Neuronal stem cell (in vitro differentiated cells): ENCODE measurements at regions not wholly inside any gene's neighbourhood (a gene's known extent, or its start where the extent isn't known, plus 50 kb on each side); places are given as distances from the start of the nearest gene placed in this dataset.
"Not testable (repeated sequence)": the region's sequence is repeated elsewhere in the genome, so short reads cannot be mapped to it uniquely, and the experiment has no call there.

Experiments
- DNase-seq: peaks from one replicate; pipeline ENCODE4 v3.0.0-alpha.2; 2013; ENCODE audit warnings: low spot score
- H2AFZ ChIP-seq: one replicate; pipeline ENCODE4 v1.6.1; 2013; ENCODE audit warnings: mild to moderate bottlenecking, low read length, inconsistent platforms
- H2AK5ac ChIP-seq: 2 replicates; pipeline ENCODE4 v1.6.1; 2013; ENCODE audit warnings: low read depth, mild to moderate bottlenecking, inconsistent platforms, low read length, moderate library complexity, mixed read lengths
- H2BK120ac ChIP-seq: 2 replicates; pipeline ENCODE4 v1.6.1; 2013; ENCODE audit warnings: low read depth, mild to moderate bottlenecking, inconsistent platforms, low read length, moderate library complexity, mixed read lengths
- H2BK12ac ChIP-seq: one replicate; pipeline ENCODE4 v1.6.1; 2013; ENCODE audit warnings: low read length, inconsistent platforms
- H2BK15ac ChIP-seq: 2 replicates; pipeline ENCODE4 v1.6.1; 2013; ENCODE audit warnings: mild to moderate bottlenecking, low read length, inconsistent platforms, mixed read lengths
- H2BK5ac ChIP-seq: one replicate; pipeline ENCODE4 v1.6.1; 2013; ENCODE audit warnings: inconsistent platforms, mild to moderate bottlenecking, low read length, moderate library complexity
- H3K14ac ChIP-seq: one replicate; pipeline ENCODE4 v1.6.1; 2013; ENCODE audit warnings: low read length, inconsistent platforms
- H3K18ac ChIP-seq: 2 replicates; pipeline ENCODE4 v1.6.1; 2013; ENCODE audit warnings: low read length, inconsistent platforms
- H3K23ac ChIP-seq: 2 replicates; pipeline ENCODE4 v1.6.1; 2013; ENCODE audit warnings: low read depth, mild to moderate bottlenecking, mixed read lengths, low read length, inconsistent platforms; ENCODE audit not compliant: poor library complexity
- H3K27ac ChIP-seq: replicated peaks from 3 replicates; pipeline ENCODE4 v1.5.1; 2013; ENCODE audit warnings: low read length, inconsistent platforms
- H3K27me3 ChIP-seq, 3 experiments: 2 replicates each; pipeline ENCODE4 v1.6.1; 2013; ENCODE audit warnings: low read length in 3 of 3, mild to moderate bottlenecking in 2 of 3, inconsistent platforms in 1 of 3, low read depth in 1 of 3, mixed read lengths in 1 of 3, moderate library complexity in 1 of 3; ENCODE audit not compliant: control insufficient read depth in 3 of 3, insufficient read depth in 3 of 3
- H3K36me3 ChIP-seq, 2 donors: replicated peaks in 1 of 2; 2 replicates each; pipeline ENCODE4 v1.6.1; 2013; ENCODE audit warnings: low read length in 2 of 2; ENCODE audit not compliant: control insufficient read depth in 2 of 2, insufficient read depth in 2 of 2
- H3K4ac ChIP-seq: 2 replicates; pipeline ENCODE4 v1.6.1; 2013; ENCODE audit warnings: inconsistent platforms, mild to moderate bottlenecking, low read length, moderate library complexity
- H3K4me1 ChIP-seq, 2 donors: 1 replicate in 1 of 2; 2 replicates in 1 of 2; pipeline ENCODE4 v1.6.1; 2013; ENCODE audit warnings: low read length in 2 of 2, low read depth in 1 of 2; ENCODE audit not compliant: control insufficient read depth in 2 of 2, insufficient read depth in 1 of 2
- H3K4me2 ChIP-seq: one replicate; pipeline ENCODE4 v1.6.1; 2013; ENCODE audit warnings: mild to moderate bottlenecking, low read length, inconsistent platforms; ENCODE audit not compliant: insufficient read depth, poor library complexity, severe bottlenecking
- H3K4me3 ChIP-seq, 2 donors: 2 replicates each; pipeline ENCODE4 v1.5.1; 2013; ENCODE audit warnings: low read length in 2 of 2, mild to moderate bottlenecking in 2 of 2, inconsistent platforms in 1 of 2, moderate library complexity in 1 of 2
- H3K79me1 ChIP-seq: one replicate; pipeline ENCODE4 v1.6.1; 2013; ENCODE audit warnings: low read depth, mild to moderate bottlenecking, inconsistent platforms, low read length, moderate library complexity
- H3K9ac ChIP-seq: one replicate; pipeline ENCODE4 v1.6.1; 2013; ENCODE audit warnings: mild to moderate bottlenecking, low read depth, low read length, inconsistent platforms; ENCODE audit not compliant: poor library complexity
- H3K9me3 ChIP-seq, 2 donors: replicated peaks in 1 of 2; 2 replicates each; pipeline versions ENCODE3 to v1.6.1; 2013; ENCODE audit warnings: low read length in 2 of 2, mild to moderate bottlenecking in 2 of 2, inconsistent platforms in 1 of 2, low read depth in 1 of 2, mixed read lengths in 1 of 2, moderate library complexity in 1 of 2; ENCODE audit not compliant: control insufficient read depth in 2 of 2, insufficient read depth in 1 of 2
- H4K8ac ChIP-seq: one replicate; pipeline ENCODE4 v1.6.1; 2013; ENCODE audit warnings: low read depth, mild to moderate bottlenecking, inconsistent platforms, low read length, moderate library complexity
- H4K91ac ChIP-seq: one replicate; pipeline ENCODE4 v1.6.1; 2013; ENCODE audit warnings: low read length, low read depth, mild to moderate bottlenecking, inconsistent platforms; ENCODE audit not compliant: poor library complexity
- WGBS, 2 donors: extraction: QIAGEN DNeasy Blood & Tissue Kit; methylation state at CpG; one replicate each; pipeline ENCODE4 v1.1.7; 2013; ENCODE audit warnings: missing lambda C conversion rate in 2 of 2, mixed read lengths in 1 of 2; ENCODE audit not compliant: insufficient read length in 2 of 2, insufficient replicate concordance in 1 of 2; ENCODE audit errors: extremely low coverage in 2 of 2; 5-methylcytosine and 5-hydroxymethylcytosine counted together

DNA sequence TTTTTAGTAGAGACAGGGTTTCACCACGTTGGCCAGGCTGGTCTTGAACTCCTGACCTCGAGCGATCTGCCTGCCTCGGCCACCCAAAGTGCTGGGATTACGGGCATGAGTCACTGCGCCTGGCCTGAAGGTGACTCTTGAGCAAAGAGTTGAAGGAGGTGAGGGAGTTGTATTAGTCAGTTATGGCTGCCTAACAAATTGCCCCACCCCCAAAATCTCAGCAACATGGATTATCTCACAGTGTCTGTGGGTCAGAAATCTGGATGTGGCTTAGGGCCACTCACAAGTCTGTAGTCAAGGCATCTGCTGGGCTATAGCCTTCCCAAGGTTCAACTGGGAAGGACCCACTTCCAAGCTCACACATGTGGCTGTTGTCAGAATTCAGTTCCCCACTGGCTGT lies 52.8 kb upstream of the ADGRE5 start:
- H3K4me1 ChIP-seq: no peaks in the 10 kb centered on the region
- H3K9me3 ChIP-seq: peaks cover 0 to 3% of the 10 kb centered on the region in 2 donors
- H2BK5ac ChIP-seq: no peak overlapping the region
- no peak overlapping the region for H3K18ac ChIP-seq
- H4K91ac ChIP-seq: no peak overlapping the region
- H3K4ac ChIP-seq: no peak overlapping the region
- H3K27ac ChIP-seq: no peak overlapping the region
- no peak overlapping the region for H2AFZ ChIP-seq
- H3K36me3 ChIP-seq: no peaks in the 10 kb centered on the region
- H3K14ac ChIP-seq: no peak overlapping the region
- H4K8ac ChIP-seq: no peak overlapping the region
- H2BK15ac ChIP-seq: no peak overlapping the region
- H3K4me2 ChIP-seq: no peak overlapping the region
- no peaks in the 10 kb centered on the region for H3K27me3 ChIP-seq
- no peak overlapping the region for H3K9ac ChIP-seq
- H3K23ac ChIP-seq: no peak overlapping the region
- no CpG with 5 or more reads among the region's 6 CpGs for WGBS, 2 donors
- no peak for DNase-seq
- no peak overlapping the region for H2BK120ac ChIP-seq
- no peak overlapping the region for H2AK5ac ChIP-seq
- no peak overlapping the region for H2BK12ac ChIP-seq
- no peaks in the 10 kb centered on the region for H3K79me1 ChIP-seq
- no peak overlapping the region for H3K4me3 ChIP-seq

DNA sequence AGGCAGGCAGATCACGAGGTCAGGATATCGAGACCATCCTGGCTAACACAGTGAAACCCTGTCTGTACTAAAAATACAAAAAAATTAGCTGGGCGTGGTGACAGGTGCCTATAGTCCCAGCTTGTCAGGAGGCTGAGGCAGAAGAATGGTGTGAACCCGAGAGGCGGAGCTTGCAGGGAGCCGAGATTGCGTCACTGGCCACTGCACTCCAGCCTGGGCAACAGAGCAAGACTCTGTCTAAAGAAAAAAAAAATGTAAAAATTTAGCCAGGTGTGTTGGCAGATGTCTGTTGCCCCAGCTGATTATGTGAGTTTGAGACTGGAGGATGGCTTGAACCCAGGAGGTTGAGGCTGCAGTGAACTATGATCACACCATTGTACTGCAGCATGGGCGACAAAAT lies 54.2 kb upstream of the ADGRE5 start:
- not testable (repeated sequence) for H3K23ac ChIP-seq, H4K91ac ChIP-seq, H3K27ac ChIP-seq, H3K4ac ChIP-seq, H3K27me3 ChIP-seq, DNase-seq, H3K4me1 ChIP-seq, H3K18ac ChIP-seq, H3K36me3 ChIP-seq, H2BK120ac ChIP-seq, H2BK12ac ChIP-seq, H2AK5ac ChIP-seq, H4K8ac ChIP-seq, H3K4me3 ChIP-seq, H2AFZ ChIP-seq, H2BK5ac ChIP-seq, H3K14ac ChIP-seq, H2BK15ac ChIP-seq, H3K4me2 ChIP-seq, H3K9me3 ChIP-seq, H3K79me1 ChIP-seq, H3K9ac ChIP-seq
- WGBS, 2 donors: no CpG with 5 or more reads among the region's 8 CpGs

DNA sequence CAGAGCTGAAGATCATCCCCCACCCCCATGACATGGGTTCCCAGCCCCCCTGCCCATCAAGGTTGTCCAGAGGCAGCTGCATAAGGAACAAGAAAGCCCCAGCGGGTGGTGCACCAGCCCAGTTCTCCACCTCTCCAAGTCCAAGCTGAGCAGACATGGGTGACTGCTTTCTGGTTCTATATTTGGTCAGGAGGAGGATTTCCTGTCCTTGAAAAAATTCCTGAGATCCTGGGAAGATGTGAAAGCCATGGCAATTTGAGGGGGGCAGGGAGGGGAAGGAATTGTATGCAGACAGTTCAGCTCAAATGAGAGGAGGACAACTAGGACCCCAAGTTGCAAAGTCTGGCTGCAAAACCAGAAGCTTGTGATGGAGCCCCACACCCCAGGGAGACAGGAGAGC lies 55.4 kb upstream of the ADGRE5 start:
- Histone ChIP-seq H3K9me3 (peaks cover 0 to 3% of the 10 kb centered on the region in 2 donors), H3K18ac (no peak overlapping the region), H3K4me1 (no peaks in the 10 kb centered on the region), H3K4me3 (no peak overlapping the region), H2BK12ac (no peak overlapping the region), H3K27me3 (no peaks in the 10 kb centered on the region), H3K79me1 (no peaks in the 10 kb centered on the region), H3K4me2 (no peak overlapping the region), H2AK5ac (no peak overlapping the region), H4K91ac (no peak overlapping the region), H2BK120ac (no peak overlapping the region), H3K4ac (no peak overlapping the region), H3K23ac (no peak overlapping the region), H3K27ac (no peak overlapping the region), H2BK15ac (no peak overlapping the region), H3K9ac (no peak overlapping the region), H3K36me3 (no peaks in the 10 kb centered on the region), H3K14ac (no peak overlapping the region), H2BK5ac (no peak overlapping the region), H4K8ac (no peak overlapping the region), H2AFZ (no peak overlapping the region)
- WGBS, 2 donors: no CpG with 5 or more reads among the region's 1 CpG
- no peak for DNase-seq

DNA sequence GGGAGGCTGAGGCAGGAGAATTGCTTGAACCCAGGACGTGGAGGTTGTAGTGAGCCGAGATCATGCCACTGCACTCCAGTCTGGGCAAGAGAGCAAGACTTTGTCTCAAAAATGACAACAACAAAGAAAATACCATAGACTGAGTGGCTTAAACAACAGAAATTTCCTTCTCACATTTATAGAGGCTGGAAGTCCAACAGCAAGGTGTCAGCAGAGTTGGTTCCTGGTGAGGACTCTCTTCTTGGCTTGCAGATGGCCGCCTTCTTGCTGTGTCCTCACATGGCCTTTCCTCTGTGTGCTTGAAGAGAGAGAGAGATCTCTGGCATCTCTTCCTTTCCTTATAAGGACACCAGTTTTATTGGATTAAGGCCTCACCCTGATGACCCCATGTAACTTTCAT lies 56.1 kb upstream of the ADGRE5 start:
- H4K91ac ChIP-seq: no peak overlapping the region
- H3K9me3 ChIP-seq: peaks cover 0 to 7% of the 10 kb centered on the region in 2 donors
- H2BK5ac ChIP-seq: no peak overlapping the region
- H2BK120ac ChIP-seq: no peak overlapping the region
- no peak overlapping the region for H2AK5ac ChIP-seq
- no peaks in the 10 kb centered on the region for H3K79me1 ChIP-seq
- no peak overlapping the region for H3K4me3 ChIP-seq
- no peak overlapping the region for H4K8ac ChIP-seq
- no peak overlapping the region for H2AFZ ChIP-seq
- no peaks in the 10 kb centered on the region for H3K27me3 ChIP-seq
- no peaks in the 10 kb centered on the region for H3K4me1 ChIP-seq
- no peak overlapping the region for H3K23ac ChIP-seq
- no CpG with 5 or more reads among the region's 3 CpGs for WGBS, 2 donors
- no peak overlapping the region for H3K18ac ChIP-seq
- no peak overlapping the region for H3K4ac ChIP-seq
- no peak overlapping the region for H3K27ac ChIP-seq
- no peak overlapping the region for H3K9ac ChIP-seq
- no peak for DNase-seq
- H2BK12ac ChIP-seq: no peak overlapping the region
- no peak overlapping the region for H3K4me2 ChIP-seq
- no peaks in the 10 kb centered on the region for H3K36me3 ChIP-seq
- H3K14ac ChIP-seq: no peak overlapping the region
- no peak overlapping the region for H2BK15ac ChIP-seq
